HCT116 (cell line): ENCODE measurements at regions not wholly inside any gene's neighbourhood (a gene's known extent, or its start where the extent isn't known, plus 50 kb on each side); places are given as distances from the start of the nearest gene placed in this dataset.

ENCODE experiments used
- CBX3 ChIP-seq: IDR thresholded peaks from 2 replicates; pipeline ENCODE4 v1.6.1; 2012; ENCODE audit warnings: low read depth
- CEBPB ChIP-seq: IDR thresholded peaks from 2 replicates; pipeline ENCODE4 v1.6.1; 2012; ENCODE audit warnings: low read depth
- EZH2 ChIP-seq: fragments of 200-600 bp; sonication (generic); IDR thresholded peaks from 2 replicates; pipeline ENCODE4 v1.6.1; 2017; ENCODE audit warnings: antibody characterized with exemption, mixed run types
- FOSL1 ChIP-seq: IDR thresholded peaks from 2 replicates; pipeline ENCODE4 v1.6.1; 2012; ENCODE audit warnings: low read depth
- POLR2AphosphoS5 ChIP-seq: IDR thresholded peaks from 2 replicates; pipeline ENCODE4 v1.6.1; 2011; ENCODE audit warnings: mild to moderate bottlenecking, low read depth, low read length, moderate library complexity
- SRF ChIP-seq: IDR thresholded peaks from 2 replicates; pipeline ENCODE4 v1.6.1; 2012; ENCODE audit warnings: low read depth
- YY1 ChIP-seq: IDR thresholded peaks from 2 replicates; pipeline ENCODE4 v1.6.1; 2011; ENCODE audit warnings: low read length, low read depth, moderate library complexity, mild to moderate bottlenecking; ENCODE audit not compliant: insufficient replicate concordance; ENCODE audit errors: extremely low read depth
- TF ChIP-seq, protein P1 (sequence below): IDR thresholded peaks from 2 replicates; pipeline ENCODE4 v1.6.1; 2012
- TF ChIP-seq, protein P2 (sequence below): IDR thresholded peaks from 2 replicates; pipeline ENCODE4 v1.6.1; 2012; ENCODE audit warnings: low read depth
- TF ChIP-seq, protein P3 (sequence below), 3 experiments: fragments of 200-600 bp in 1 of 3; sonication (generic) in 1 of 3; IDR thresholded peaks in 2 of 3; conservative IDR thresholded peaks in 1 of 3; 2 replicates each; pipeline ENCODE4 v1.5.1; 2012 to 2017; ENCODE audit warnings: low read depth in 2 of 3, low read length in 2 of 3, antibody characterized with exemption in 1 of 3, borderline replicate concordance in 1 of 3, control low read depth in 1 of 3, mild to moderate bottlenecking in 1 of 3, mixed read lengths in 1 of 3, mixed run types in 1 of 3, moderate library complexity in 1 of 3; ENCODE audit not compliant: insufficient read depth in 1 of 3
- TF ChIP-seq, protein P4 (sequence below): IDR thresholded peaks from 2 replicates; pipeline ENCODE4 v1.6.1; 2012

DNA sequence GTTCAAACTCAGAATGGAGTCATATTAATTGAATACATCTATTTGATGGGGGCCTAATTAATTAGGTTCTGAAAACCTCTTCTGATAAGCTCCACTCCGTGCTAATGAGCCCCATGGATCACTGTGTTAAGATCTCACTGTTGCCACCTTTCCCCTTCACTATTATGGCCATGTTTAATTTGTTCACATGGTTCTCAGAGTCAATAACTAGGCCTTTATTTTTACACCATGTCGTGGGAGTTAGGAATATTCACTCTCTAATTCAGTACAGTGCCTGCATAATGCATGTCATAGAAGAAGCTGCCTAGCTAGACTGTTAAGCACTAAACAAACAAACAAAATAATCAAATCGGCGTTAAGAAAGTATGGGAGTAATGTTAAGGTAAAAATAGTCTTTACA is 84.9 kb downstream of the EDEM1 start:
- TF ChIP-seq YY1 (no peak), SRF (no peak), FOSL1 (no peak), CBX3 (no peak), EZH2 (no peak), POLR2AphosphoS5 (no peak), CEBPB (no peak)
- TF ChIP-seq, protein P1, sequence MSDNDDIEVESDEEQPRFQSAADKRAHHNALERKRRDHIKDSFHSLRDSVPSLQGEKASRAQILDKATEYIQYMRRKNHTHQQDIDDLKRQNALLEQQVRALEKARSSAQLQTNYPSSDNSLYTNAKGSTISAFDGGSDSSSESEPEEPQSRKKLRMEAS: no peak
- TF ChIP-seq, protein P2, sequence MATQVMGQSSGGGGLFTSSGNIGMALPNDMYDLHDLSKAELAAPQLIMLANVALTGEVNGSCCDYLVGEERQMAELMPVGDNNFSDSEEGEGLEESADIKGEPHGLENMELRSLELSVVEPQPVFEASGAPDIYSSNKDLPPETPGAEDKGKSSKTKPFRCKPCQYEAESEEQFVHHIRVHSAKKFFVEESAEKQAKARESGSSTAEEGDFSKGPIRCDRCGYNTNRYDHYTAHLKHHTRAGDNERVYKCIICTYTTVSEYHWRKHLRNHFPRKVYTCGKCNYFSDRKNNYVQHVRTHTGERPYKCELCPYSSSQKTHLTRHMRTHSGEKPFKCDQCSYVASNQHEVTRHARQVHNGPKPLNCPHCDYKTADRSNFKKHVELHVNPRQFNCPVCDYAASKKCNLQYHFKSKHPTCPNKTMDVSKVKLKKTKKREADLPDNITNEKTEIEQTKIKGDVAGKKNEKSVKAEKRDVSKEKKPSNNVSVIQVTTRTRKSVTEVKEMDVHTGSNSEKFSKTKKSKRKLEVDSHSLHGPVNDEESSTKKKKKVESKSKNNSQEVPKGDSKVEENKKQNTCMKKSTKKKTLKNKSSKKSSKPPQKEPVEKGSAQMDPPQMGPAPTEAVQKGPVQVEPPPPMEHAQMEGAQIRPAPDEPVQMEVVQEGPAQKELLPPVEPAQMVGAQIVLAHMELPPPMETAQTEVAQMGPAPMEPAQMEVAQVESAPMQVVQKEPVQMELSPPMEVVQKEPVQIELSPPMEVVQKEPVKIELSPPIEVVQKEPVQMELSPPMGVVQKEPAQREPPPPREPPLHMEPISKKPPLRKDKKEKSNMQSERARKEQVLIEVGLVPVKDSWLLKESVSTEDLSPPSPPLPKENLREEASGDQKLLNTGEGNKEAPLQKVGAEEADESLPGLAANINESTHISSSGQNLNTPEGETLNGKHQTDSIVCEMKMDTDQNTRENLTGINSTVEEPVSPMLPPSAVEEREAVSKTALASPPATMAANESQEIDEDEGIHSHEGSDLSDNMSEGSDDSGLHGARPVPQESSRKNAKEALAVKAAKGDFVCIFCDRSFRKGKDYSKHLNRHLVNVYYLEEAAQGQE: no peak
- TF ChIP-seq, protein P3, sequence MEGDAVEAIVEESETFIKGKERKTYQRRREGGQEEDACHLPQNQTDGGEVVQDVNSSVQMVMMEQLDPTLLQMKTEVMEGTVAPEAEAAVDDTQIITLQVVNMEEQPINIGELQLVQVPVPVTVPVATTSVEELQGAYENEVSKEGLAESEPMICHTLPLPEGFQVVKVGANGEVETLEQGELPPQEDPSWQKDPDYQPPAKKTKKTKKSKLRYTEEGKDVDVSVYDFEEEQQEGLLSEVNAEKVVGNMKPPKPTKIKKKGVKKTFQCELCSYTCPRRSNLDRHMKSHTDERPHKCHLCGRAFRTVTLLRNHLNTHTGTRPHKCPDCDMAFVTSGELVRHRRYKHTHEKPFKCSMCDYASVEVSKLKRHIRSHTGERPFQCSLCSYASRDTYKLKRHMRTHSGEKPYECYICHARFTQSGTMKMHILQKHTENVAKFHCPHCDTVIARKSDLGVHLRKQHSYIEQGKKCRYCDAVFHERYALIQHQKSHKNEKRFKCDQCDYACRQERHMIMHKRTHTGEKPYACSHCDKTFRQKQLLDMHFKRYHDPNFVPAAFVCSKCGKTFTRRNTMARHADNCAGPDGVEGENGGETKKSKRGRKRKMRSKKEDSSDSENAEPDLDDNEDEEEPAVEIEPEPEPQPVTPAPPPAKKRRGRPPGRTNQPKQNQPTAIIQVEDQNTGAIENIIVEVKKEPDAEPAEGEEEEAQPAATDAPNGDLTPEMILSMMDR (IDR thresholded peaks at IDR 0.05 in 2 of 3, conservative IDR thresholded peaks at IDR 0.05 in 1 of 3; ENCODE audit: borderline replicate concordance in 1 of 3, insufficient read depth in 1 of 3, low read depth in 2 of 3, low read length in 2 of 3): no peak
- TF ChIP-seq, protein P4, sequence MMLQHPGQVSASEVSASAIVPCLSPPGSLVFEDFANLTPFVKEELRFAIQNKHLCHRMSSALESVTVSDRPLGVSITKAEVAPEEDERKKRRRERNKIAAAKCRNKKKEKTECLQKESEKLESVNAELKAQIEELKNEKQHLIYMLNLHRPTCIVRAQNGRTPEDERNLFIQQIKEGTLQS: no peak
